ENCODE measurements at regions not wholly inside any gene's neighbourhood (a gene's known extent, or its start where the extent isn't known, plus 50 kb on each side); places are given as distances from the start of the nearest gene placed in this dataset.
A peak's percentile ranks its signal among the peaks of the same experiment; 100 is the strongest.
"Not testable (repeated sequence)": the region's sequence is repeated elsewhere in the genome, so short reads cannot be mapped to it uniquely, and the experiment has no call there.

DNA sequence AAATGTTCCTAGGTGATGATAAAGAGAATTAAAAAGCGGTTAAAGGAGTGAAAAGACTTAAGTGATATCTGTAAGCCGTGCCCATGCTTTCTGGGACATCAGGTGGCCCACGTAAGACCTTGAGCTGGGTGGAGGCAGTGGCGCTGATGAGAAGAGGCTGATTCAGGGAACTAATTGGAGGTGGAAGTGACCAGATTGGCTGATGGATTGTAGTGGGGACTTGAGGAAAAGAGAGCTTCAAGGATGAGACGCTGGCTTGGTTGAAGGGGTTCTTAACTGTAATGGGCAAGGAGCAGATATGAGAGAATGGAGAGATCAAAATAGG lies 69.1 kb upstream of the EP300 start:
- DNase-seq (no peak), ATAC-seq (ENCODE audit: low read depth in 2 of 2) (no peak)
- Mint-ChIP-seq H3K4me1 (peaks cover 18 to 25% (median 24%) of the 10 kb centered on the region in 3 donors), H3K27me3 (no peaks in the 10 kb centered on the region), H3K27ac (peak overlapping the region in 4 of 6 donors; percentile 44 to 88 (median 73)), H3K4me3 (peak overlapping the region; percentile 63 to 97 (median 84)), H3K36me3 (no peaks in the 10 kb centered on the region), H3K9me3 (no peaks in the 10 kb centered on the region)

DNA sequence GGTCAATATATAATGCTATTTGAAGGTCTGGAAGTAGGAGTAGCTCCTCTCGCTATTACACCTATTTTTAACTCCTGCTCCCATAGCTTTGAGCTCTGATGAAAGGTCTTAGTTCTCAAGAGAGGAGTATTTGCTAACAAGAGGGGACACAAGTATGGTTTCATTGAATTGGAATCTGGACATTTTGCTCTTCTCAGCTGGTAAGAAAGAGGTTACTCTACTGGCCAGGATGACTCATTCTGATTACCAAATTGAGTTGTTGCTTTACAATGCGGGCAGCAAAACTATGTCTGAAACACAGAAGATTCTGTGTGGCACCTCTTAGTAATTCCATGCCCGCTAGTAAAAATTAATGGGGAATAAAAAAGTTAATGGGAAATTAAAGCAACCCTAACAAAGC lies 63.6 kb upstream of the EP300 start:
- H3K27ac Mint-ChIP-seq = peak overlapping the region in 1 of 6 donors; percentile 65
- no peak for DNase-seq

GRCh38 chr22:41030891-41031290 lies 61.5 kb upstream of the EP300 start:
- DNase-seq = no peak
- no peaks in the 10 kb centered on the region for H3K36me3 Mint-ChIP-seq
- no peaks in the 10 kb centered on the region for H3K9me3 Mint-ChIP-seq
- peaks cover 0 to 5% (median 0%) of the 10 kb centered on the region in 3 donors for H3K27me3 Mint-ChIP-seq
- H3K4me1 Mint-ChIP-seq = no peaks in the 10 kb centered on the region
- no peak overlapping the region for H3K4me3 Mint-ChIP-seq
- H3K27ac Mint-ChIP-seq = no peak overlapping the region
- ATAC-seq (ENCODE audit: low read depth in 2 of 2) = no peak

More for the DNA sequence above, 63.6 kb upstream of the EP300 start:
- no peaks in the 10 kb centered on the region for H3K36me3 Mint-ChIP-seq
- no peaks in the 10 kb centered on the region for H3K27me3 Mint-ChIP-seq
- H3K4me3 Mint-ChIP-seq = no peak overlapping the region
- H3K9me3 Mint-ChIP-seq = no peaks in the 10 kb centered on the region
- H3K4me1 Mint-ChIP-seq = no peaks in the 10 kb centered on the region
- no peak for ATAC-seq (ENCODE audit: low read depth in 2 of 2)

DNA sequence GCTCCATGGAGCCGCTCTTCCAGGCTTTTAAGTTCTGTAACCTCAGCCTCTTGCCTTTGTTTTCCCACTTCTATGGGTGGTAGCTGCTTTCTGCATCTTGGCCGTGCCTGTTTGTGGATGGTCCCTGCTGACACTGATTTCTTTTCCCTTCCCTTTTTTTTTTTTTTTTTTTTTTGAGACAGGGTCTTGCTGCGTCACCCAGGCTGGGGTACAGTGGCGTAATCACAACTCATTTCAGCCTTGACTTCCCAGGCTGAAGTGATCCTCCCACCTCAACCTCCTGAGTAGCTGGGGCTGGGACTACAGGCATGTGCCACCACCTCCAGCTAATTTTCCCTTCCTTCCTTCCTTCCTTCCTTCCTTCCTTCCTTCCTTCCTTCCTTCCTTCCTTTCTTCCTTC lies 57.7 kb upstream of the EP300 start:
- Mint-ChIP-seq H3K4me3 (no peak overlapping the region), H3K9me3 (no peaks in the 10 kb centered on the region), H3K4me1 (peaks cover 0 to 2% (median 0%) of the 10 kb centered on the region in 3 donors), H3K27me3 (peaks cover 0 to 10% (median 0%) of the 10 kb centered on the region in 3 donors), H3K27ac (peak overlapping the region in 4 of 6 donors; percentile 1 to 89 (median 50)), H3K36me3 (peaks cover 0 to 4% of the 10 kb centered on the region in 2 donors)
- DNase-seq = no peak
- ATAC-seq (ENCODE audit: low read depth in 2 of 2) = no peak

DNA sequence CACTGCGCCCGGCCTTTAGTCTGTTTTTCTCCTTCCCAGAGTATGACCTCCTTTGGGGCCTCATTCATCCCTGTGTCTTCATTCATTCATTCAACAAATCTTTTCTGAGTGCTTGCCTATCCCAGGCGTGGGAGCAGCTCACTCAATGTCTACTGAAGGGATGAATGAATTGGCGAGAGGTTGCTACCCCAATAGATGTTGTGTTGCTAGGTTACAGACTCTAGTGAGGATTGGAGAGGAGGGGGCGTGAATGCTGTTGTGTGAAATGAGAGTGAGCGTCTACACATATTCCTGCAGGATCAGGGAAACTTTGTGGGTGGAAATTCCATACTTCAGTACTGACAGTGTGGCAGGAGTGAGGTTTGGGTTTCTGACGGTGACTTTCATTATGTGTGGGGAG lies 55.5 kb upstream of the EP300 start:
- Mint-ChIP-seq H3K9me3 (no peaks in the 10 kb centered on the region), H3K27ac (peak overlapping the region in 1 of 6 donors; percentile 91), H3K36me3 (peaks cover 0 to 4% of the 10 kb centered on the region in 2 donors), H3K4me3 (no peak overlapping the region), H3K4me1 (peaks cover 0 to 2% (median 0%) of the 10 kb centered on the region in 3 donors), H3K27me3 (peaks cover 0 to 10% (median 0%) of the 10 kb centered on the region in 3 donors)
- ATAC-seq (ENCODE audit: low read depth in 2 of 2) (no peak), DNase-seq (no peak)

GRCh38 chr22:41038732-41039131 lies 53.7 kb upstream of the EP300 start:
- Mint-ChIP-seq H3K27ac (peak overlapping the region in 1 of 6 donors; percentile 78), H3K4me3 (no peak overlapping the region), H3K27me3 (peaks cover 0 to 10% (median 0%) of the 10 kb centered on the region in 3 donors), H3K36me3 (peaks cover 0 to 4% of the 10 kb centered on the region in 2 donors), H3K9me3 (no peaks in the 10 kb centered on the region), H3K4me1 (peaks cover 0 to 2% (median 0%) of the 10 kb centered on the region in 3 donors)
- DNase-seq = no peak
- no peak for ATAC-seq (ENCODE audit: low read depth in 2 of 2)

GRCh38 chr22:41039641-41040040 lies 52.8 kb upstream of the EP300 start:
- H3K4me3 Mint-ChIP-seq; DNase-seq; ATAC-seq (ENCODE audit: low read depth in 2 of 2); H3K27ac Mint-ChIP-seq; H3K9me3 Mint-ChIP-seq; H3K4me1 Mint-ChIP-seq; H3K36me3 Mint-ChIP-seq: not testable (repeated sequence)
- H3K27me3 Mint-ChIP-seq = peaks cover 0 to 10% (median 0%) of the 10 kb centered on the region in 3 donors

DNA sequence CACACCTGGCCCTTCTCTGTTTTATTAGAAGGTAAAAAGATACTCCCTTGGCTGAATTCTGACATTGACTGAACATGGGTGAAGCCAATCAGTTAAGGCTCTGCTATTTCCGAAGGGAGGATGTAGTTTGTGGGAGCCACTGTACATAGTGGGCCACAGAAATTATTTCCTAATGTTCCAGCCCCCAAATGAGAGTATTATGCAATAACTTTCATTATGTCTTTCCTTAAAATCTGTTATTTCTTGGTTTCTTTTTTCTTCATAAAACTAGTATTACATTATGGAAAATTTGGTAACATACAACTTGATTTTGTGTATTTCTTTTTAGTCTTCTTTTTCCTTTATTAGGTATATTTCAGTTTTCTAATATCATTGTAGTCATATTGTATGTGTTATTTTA lies 51.9 kb upstream of the EP300 start:
- Mint-ChIP-seq H3K27ac (no peak overlapping the region), H3K4me1 (peaks cover 0 to 2% (median 0%) of the 10 kb centered on the region in 3 donors), H3K36me3 (peaks cover 0 to 4% of the 10 kb centered on the region in 2 donors), H3K9me3 (no peaks in the 10 kb centered on the region), H3K4me3 (no peak overlapping the region), H3K27me3 (peaks cover 0 to 5% (median 0%) of the 10 kb centered on the region in 3 donors)
- ATAC-seq (ENCODE audit: low read depth in 2 of 2) (no peak), DNase-seq (no peak)

- ATAC-seq (ENCODE audit: low read depth in 2 of 2) (no peak), DNase-seq (no peak)
- Mint-ChIP-seq H3K9me3 (no peaks in the 10 kb centered on the region), H3K27me3 (peaks cover 0 to 5% (median 0%) of the 10 kb centered on the region in 3 donors), H3K36me3 (peaks cover 0 to 4% of the 10 kb centered on the region in 2 donors), H3K4me3 (no peak overlapping the region), H3K4me1 (peaks cover 0 to 2% (median 0%) of the 10 kb centered on the region in 3 donors), H3K27ac (no peak overlapping the region)
Observed at GRCh38 chr22:41041532-41041931, 50.9 kb upstream of the EP300 start.

Data from naive B cell (primary cell).